ENCODE measurements at regions not wholly inside any gene's neighbourhood (a gene's known extent, or its start where the extent isn't known, plus 50 kb on each side); places are given as distances from the start of the nearest gene placed in this dataset.
A peak's percentile ranks its signal among the peaks of the same experiment; 100 is the strongest.

DNA sequence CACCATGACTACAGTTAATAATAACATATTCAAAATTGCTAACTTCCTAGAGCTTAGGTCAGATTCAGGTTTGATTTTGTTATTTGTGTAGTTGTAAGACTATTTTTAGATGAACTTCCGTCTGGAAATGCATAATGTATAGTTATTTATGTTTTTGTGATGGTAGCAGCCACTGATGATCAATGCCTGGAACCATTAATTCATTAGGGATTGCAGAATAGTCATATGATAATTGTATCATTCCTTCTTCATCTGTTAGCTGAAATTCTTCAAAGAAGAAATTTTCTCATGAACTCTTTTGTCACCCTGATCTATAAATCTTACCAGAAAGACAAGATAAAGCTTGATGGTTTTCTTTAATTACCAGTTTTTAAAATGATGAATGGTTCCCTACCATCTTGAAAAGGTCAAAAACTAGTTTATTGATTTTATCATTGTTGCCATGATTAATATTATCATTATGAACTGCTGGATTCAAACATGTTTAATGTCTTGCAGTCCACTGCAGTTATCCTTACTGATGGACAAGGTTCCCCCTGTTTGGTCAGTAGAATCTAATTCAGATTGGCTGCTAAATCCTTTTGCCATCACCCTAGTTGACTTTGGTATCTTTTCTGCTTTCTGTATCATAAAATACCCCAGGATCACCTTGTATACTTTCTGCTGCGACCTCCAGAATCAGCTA lies 433.3 kb downstream of the GPAM start:
- DNase-seq: no peak

- peak in 1 of 2 donors; percentile 20 for DNase-seq
These were observed 427.1 kb downstream of the GPAM start for GRCh38 chr10:111756217-111757061.

- no peak for DNase-seq
These were observed 425.0 kb downstream of the GPAM start for GRCh38 chr10:111758593-111758992.

DNA sequence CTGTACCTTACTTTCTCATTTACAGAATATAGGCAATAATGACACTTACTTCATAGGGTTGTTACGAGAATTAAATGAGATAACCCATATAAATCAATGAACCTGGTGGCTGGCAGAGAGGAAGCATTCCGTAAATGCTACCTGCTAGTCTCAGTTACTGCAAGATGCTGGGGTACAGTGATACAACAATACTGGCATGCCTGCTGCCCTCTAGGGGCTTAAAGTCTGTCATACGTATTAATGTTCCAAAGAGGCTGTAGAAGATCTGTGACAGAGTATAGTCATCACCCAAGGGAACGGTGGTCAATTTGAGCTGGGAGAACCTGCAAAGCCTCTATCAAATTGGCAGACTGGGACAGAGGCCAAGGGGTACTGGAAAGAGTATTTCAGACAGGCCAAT lies 421.5 kb downstream of the GPAM start:
- DNase-seq: no peak

GRCh38 chr10:111765216-111765615 lies 418.3 kb downstream of the GPAM start:
- no peak for DNase-seq

GRCh38 chr10:111766464-111766863 lies 417.1 kb downstream of the GPAM start:
- DNase-seq: no peak

DNA sequence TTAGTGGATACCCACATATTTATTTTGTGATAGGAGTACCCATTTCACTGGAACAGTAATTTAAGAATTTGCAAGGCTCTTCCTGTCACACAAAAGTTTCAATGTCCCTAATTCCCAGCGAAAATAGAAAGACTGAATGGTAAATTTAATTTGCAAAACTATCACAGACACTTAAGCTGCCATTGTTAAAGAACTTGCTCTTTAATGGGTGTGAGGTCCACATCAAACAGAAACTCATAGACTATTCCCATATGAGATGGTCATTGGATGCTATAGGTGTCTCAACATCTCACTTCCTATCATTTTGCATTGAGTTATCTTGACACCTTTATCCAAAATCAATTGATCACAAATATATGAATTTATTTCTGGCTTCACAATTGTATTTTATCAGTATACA lies 415.9 kb downstream of the GPAM start:
- DNase-seq: no peak

DNA sequence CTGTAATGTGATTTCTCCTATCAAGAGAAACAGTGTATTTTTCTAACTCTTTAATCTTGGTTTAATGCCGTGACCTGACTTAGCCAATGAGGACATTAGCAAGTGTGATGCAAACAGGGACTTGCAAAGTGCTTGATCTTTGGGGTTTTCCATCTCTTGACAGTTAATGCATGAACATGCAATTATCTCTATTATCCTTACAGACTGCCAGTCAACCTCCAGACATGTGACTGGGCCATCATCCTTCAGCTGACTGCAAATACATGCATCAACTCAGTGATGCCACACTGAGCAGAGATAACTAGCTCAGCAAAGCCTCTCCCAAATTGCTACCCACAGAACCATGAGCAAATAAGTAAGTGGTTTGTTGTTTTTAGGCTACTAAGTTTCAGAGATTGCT lies 409.6 kb downstream of the GPAM start:
- DNase-seq: no peak

DNA sequence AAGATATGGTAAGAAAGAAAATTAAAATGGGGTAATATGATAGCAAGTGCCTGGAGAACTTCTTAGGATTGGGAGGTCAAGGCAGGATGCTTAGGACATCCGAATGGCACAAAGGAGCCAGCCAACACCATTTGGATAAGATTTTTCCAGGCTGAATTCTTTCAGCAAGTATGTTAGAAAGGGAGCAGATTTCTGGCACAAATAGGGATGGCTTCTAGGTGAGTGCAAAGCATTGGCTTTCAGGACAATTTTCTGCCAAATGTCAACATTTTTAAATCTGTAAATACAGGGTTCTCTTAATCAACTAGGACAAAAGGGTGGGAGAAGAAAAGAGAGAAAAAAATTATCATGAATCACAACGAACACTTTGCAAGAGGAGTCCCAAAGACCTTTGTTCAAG lies 409.1 kb downstream of the GPAM start:
- DNase-seq: no peak

- DNase-seq: no peak
These were observed 399.1 kb downstream of the GPAM start for GRCh38 chr10:111784436-111784835.

DNA sequence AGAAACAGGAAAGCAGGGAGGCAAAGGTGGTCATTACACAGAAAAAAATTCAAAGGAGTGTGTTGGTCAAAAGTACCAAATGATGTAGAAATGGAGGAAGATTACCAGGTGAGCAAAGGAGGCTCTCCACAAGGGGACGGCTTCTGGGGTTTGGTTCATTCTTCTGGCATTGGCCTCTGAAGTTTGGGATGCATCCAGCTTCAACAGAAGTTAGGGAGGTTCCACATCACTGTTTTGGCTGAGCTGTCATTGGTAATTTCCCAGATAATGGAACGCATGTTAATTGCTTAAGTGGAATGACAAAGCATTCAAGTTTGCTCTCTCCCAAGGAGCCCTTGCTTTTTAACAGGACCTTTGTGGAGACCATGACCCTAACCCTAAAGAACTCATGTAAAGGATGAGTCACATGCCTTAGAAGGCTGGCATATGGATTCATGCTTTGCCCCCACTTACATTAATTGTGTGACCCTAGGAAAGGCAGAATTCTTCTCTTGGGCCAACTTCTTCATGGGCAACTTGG lies 398.6 kb downstream of the GPAM start:
- no peak for DNase-seq

DNA sequence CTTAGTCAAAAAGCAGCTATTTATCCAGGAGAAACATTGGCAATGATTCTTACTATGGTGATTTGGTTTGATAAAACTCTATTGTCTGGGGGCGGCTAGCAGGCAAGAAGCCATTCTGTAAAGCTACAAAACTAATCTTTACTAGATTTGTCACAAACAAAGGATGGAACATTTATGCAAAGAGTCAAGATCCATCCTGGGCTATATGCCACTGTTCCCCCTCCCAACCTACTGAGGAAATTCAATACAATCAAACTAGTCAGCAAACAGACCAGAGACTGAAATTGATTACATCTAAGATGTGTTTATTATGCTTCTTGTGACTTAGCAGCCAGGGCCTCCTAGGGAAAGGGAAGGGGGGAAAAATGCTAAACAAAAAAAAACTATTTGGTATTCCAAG lies 397.6 kb downstream of the GPAM start:
- no peak for DNase-seq

GRCh38 chr10:111789821-111790220 lies 393.7 kb downstream of the GPAM start:
- no peak for DNase-seq

DNA sequence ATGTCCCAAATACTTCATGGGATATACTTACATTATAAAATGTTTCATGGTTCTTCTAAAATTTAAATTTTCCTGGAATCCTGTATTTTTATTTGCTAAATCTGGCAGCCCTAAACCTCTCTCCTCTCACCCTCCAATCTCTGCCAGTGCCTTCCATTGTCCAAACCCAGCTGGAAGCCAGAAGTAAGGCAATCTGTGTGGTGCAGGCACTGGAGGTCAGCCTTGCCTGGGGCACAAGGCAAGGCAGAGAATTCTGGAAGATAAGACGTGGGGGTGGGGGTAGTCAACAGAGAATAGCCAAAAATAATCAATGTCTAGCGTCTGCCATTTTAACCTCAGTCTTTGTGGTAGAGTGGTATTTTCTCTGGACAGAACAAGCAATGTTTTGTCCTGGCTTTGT lies 381.7 kb downstream of the GPAM start:
- no peak for DNase-seq

- no peak for DNase-seq
These were observed 378.8 kb downstream of the GPAM start for GRCh38 chr10:111804781-111805180.

- DNase-seq: no peak
These were observed 372.0 kb downstream of the GPAM start for GRCh38 chr10:111811517-111811916.

GRCh38 chr10:111820471-111820870 lies 363.1 kb downstream of the GPAM start:
- no peak for DNase-seq

- DNase-seq: no peak
These were observed 361.7 kb downstream of the GPAM start for GRCh38 chr10:111821871-111822270.

GRCh38 chr10:111822661-111823060 lies 360.9 kb downstream of the GPAM start:
- no peak for DNase-seq

- DNase-seq: no peak
These were observed 359.4 kb downstream of the GPAM start for GRCh38 chr10:111824128-111824527.

GRCh38 chr10:111830359-111830758 lies 353.2 kb downstream of the GPAM start:
- no peak for DNase-seq

- DNase-seq: no peak
These were observed 352.5 kb downstream of the GPAM start for GRCh38 chr10:111831058-111831457.

- no peak for DNase-seq
These were observed 350.3 kb downstream of the GPAM start for GRCh38 chr10:111833251-111833650.

DNA sequence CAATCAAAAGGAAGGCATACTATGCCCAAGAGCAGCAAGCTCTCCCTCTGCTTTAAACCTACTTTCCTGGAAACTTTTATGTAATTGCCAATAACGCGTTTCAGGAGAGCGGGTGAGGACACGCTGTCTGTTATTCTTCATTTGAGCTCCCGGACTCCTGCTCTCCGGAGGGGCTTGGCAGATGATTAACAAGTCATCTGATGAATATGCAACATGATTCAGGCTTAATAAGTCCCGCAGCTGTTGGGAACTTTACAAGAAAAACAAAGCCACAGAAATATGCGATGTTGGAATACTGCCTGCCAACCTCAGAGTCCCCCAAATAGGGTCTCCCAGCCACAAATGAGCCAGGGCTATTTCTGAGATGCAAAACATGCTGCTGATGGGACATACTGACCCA lies 348.0 kb downstream of the GPAM start:
- DNase-seq: no peak

Data from stimulated activated CD4-positive, alpha-beta T cell treated with anti-CD3 and anti-CD28 coated beads, Interleukin-2, amount 100 ng/mL, for 24 hours (primary cell).